HEK293 (cell line): ENCODE measurements at regions not wholly inside any gene's neighbourhood (a gene's known extent, or its start where the extent isn't known, plus 50 kb on each side); places are given as distances from the start of the nearest gene placed in this dataset.

Experiments used
- CTCF ChIA-PET: fragments of 350-600 bp; formaldehyde crosslinking; extraction: SDS; loops from one replicate; lab custom pipeline; 2021; ENCODE audit warnings: antibody characterized with exemption; lab: Yijun Ruan, JAX
- POLR2A ChIA-PET: fragments of 300-600 bp; formaldehyde crosslinking; extraction: SDS; loops from one replicate; lab custom pipeline; 2020; ENCODE audit warnings: antibody characterized with exemption, inconsistent platforms; lab: Yijun Ruan, JAX
- H3K27ac ChIP-seq: fragments of 200-500 bp; sonication (Bioruptor generic); 2 replicates; pipeline ENCODE4 v1.5.1; 2014; ENCODE audit warnings: low read depth, low read length, control low read depth, inconsistent platforms; ENCODE audit errors: extremely low read depth
- H3K36me3 ChIP-seq, 2 experiments: fragments of 200-500 bp in 1 of 2; sonication (Bioruptor generic) in 1 of 2; 1 replicate in 1 of 2; 2 replicates in 1 of 2; pipeline ENCODE4 v1.5.1; 2014 to 2017; ENCODE audit warnings: inconsistent platforms in 2 of 2, low read length in 2 of 2; ENCODE audit not compliant: control insufficient read depth in 2 of 2, insufficient read depth in 1 of 2
- H3K4me1 ChIP-seq: fragments of 200-500 bp; sonication (Bioruptor generic); 2 replicates; pipeline ENCODE4 v1.5.1; 2014; ENCODE audit warnings: mild to moderate bottlenecking, low read length, inconsistent platforms; ENCODE audit not compliant: control insufficient read depth, insufficient read depth
- H3K4me3 ChIP-seq: 2 replicates; pipeline ENCODE4 v1.5.1; 2011; ENCODE audit warnings: low read depth, mild to moderate bottlenecking, control low read depth, low read length, moderate library complexity
- H3K9me3 ChIP-seq: fragments of 200-500 bp; sonication (Bioruptor generic); 2 replicates; pipeline ENCODE4 v1.5.1; 2014; ENCODE audit warnings: low read depth, low read length, inconsistent platforms; ENCODE audit not compliant: control insufficient read depth, insufficient read depth
- EGR2 ChIP-seq: fragments of 450-650 bp; formaldehyde crosslinking; IDR thresholded peaks from 2 replicates; pipeline ENCODE4 v1.5.1; 2016; ENCODE audit warnings: low read depth, missing biosample characterization, missing genetic modification characterization
- ELK4 ChIP-seq: IDR thresholded peaks from 2 replicates; pipeline ENCODE4 v1.6.1; 2011; ENCODE audit warnings: mild to moderate bottlenecking, low read depth, low read length, borderline replicate concordance
- GLI2 ChIP-seq: fragments of 450-650 bp; formaldehyde crosslinking; IDR thresholded peaks from 2 replicates; pipeline ENCODE4; 2017; ENCODE audit warnings: missing biosample characterization, missing genetic modification characterization, low read depth, borderline replicate concordance
- HOXA7 ChIP-seq: sonication (generic); formaldehyde crosslinking; IDR thresholded peaks from 2 replicates; pipeline ENCODE4 v1.8.1; 2022; ENCODE audit warnings: missing genetic modification reagents, borderline replicate concordance
- PRDM1 ChIP-seq: fragments of 450-650 bp; formaldehyde crosslinking; IDR thresholded peaks from 2 replicates; pipeline ENCODE4; 2016; ENCODE audit warnings: missing biosample characterization, missing genetic modification characterization
- SCRT2 ChIP-seq: fragments of 450-650 bp; formaldehyde crosslinking; IDR thresholded peaks from 2 replicates; pipeline ENCODE4 v1.5.1; 2016; ENCODE audit warnings: missing biosample characterization, missing genetic modification characterization
- SP7 ChIP-seq: fragments of 450-650 bp; formaldehyde crosslinking; IDR thresholded peaks from 2 replicates; pipeline ENCODE4 v1.5.1; 2016; ENCODE audit warnings: missing biosample characterization, missing genetic modification characterization
- ZBTB21 ChIP-seq: fragments of 450-650 bp; formaldehyde crosslinking; IDR thresholded peaks from 2 replicates; pipeline ENCODE4 v1.5.1; 2017; ENCODE audit warnings: missing biosample characterization, missing genetic modification characterization
- ZFP3 ChIP-seq: fragments of 450-650 bp; formaldehyde crosslinking; IDR thresholded peaks from 2 replicates; pipeline ENCODE4 v1.5.1; 2016; ENCODE audit warnings: low read depth, missing biosample characterization, missing genetic modification characterization
- ZNF223 ChIP-seq: fragments of 450-650 bp; formaldehyde crosslinking; IDR thresholded peaks from 2 replicates; pipeline ENCODE4 v1.5.1; 2016; ENCODE audit warnings: missing biosample characterization, missing genetic modification characterization
- ZNF513 ChIP-seq: fragments of 450-650 bp; IDR thresholded peaks from 2 replicates; pipeline ENCODE4 v1.5.1; 2018; ENCODE audit warnings: missing biosample characterization, missing genetic modification characterization
- ZNF629 ChIP-seq: fragments of 450-650 bp; formaldehyde crosslinking; IDR thresholded peaks from 2 replicates; pipeline ENCODE4 v1.5.1; 2017; ENCODE audit warnings: missing biosample characterization, missing genetic modification characterization
- ZNF660 ChIP-seq: fragments of 450-650 bp; IDR thresholded peaks from 2 replicates; pipeline ENCODE4 v1.5.1; 2018; ENCODE audit warnings: missing biosample characterization, mild to moderate bottlenecking, missing genetic modification characterization
- ZXDB ChIP-seq: fragments of 450-650 bp; formaldehyde crosslinking; IDR thresholded peaks from 2 replicates; pipeline ENCODE4 v1.5.1; 2016; ENCODE audit warnings: missing biosample characterization, missing genetic modification characterization
- TF ChIP-seq, protein P1 (sequence below): fragments of 450-650 bp; formaldehyde crosslinking; IDR thresholded peaks from 2 replicates; pipeline ENCODE4 v1.5.1; 2016; ENCODE audit warnings: missing biosample characterization, missing genetic modification characterization
- TF ChIP-seq, protein P2 (sequence below): fragments of 450-650 bp; formaldehyde crosslinking; IDR thresholded peaks from 2 replicates; pipeline ENCODE4 v1.5.1; 2016; ENCODE audit warnings: missing biosample characterization, missing genetic modification characterization, borderline replicate concordance
- TF ChIP-seq, protein P3 (sequence below): fragments of 450-650 bp; formaldehyde crosslinking; IDR thresholded peaks from 2 replicates; pipeline ENCODE4 v1.5.1; 2016; ENCODE audit warnings: missing biosample characterization, missing genetic modification characterization
- TF ChIP-seq, protein P4 (sequence below): fragments of 450-650 bp; formaldehyde crosslinking; IDR thresholded peaks from 2 replicates; pipeline ENCODE4 v1.5.1; 2016; ENCODE audit warnings: missing biosample characterization, missing genetic modification characterization

- TF ChIP-seq PRDM1 (0 out of 2 replicates have a peak, but pooled peaks have one; percentile 30), ZNF629 (tag by site-specific recombination) (no peak), ZFP3 (tag by site-specific recombination) (no peak)
- CTCF ChIA-PET, result interaction anchor here (1.2 kb wide), 1 partner anchor 20 kb away, joined by 3 read pairs; no protein-coding TSS in a partner anchor
- no peak overlapping the region for H3K4me3 ChIP-seq
- no peak overlapping the region for H3K27ac ChIP-seq
- no peaks in the 10 kb centered on the region for H3K4me1 ChIP-seq
- H3K36me3 ChIP-seq, result no peaks in the 10 kb centered on the region
- no peaks in the 10 kb centered on the region for H3K9me3 ChIP-seq
- POLR2A ChIA-PET, result no interaction called here
Measured at GRCh38 chr13:98632961-98633360, 56.1 kb upstream of the STK24 start.

- ChIA-PET POLR2A (no interaction called here), CTCF (no interaction called here)
- Histone ChIP-seq H3K4me3 (no peak overlapping the region), H3K9me3 (no peaks in the 10 kb centered on the region), H3K36me3 (no peaks in the 10 kb centered on the region), H3K4me1 (no peaks in the 10 kb centered on the region), H3K27ac (no peak overlapping the region)
- TF ChIP-seq SP7 (tag by site-specific recombination), result no peak
- TF ChIP-seq ZNF660, result no peak
- no peak for TF ChIP-seq SCRT2 (tag by site-specific recombination)
- TF ChIP-seq, protein P1, sequence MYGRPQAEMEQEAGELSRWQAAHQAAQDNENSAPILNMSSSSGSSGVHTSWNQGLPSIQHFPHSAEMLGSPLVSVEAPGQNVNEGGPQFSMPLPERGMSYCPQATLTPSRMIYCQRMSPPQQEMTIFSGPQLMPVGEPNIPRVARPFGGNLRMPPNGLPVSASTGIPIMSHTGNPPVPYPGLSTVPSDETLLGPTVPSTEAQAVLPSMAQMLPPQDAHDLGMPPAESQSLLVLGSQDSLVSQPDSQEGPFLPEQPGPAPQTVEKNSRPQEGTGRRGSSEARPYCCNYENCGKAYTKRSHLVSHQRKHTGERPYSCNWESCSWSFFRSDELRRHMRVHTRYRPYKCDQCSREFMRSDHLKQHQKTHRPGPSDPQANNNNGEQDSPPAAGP, result no peak
- TF ChIP-seq, protein P2, sequence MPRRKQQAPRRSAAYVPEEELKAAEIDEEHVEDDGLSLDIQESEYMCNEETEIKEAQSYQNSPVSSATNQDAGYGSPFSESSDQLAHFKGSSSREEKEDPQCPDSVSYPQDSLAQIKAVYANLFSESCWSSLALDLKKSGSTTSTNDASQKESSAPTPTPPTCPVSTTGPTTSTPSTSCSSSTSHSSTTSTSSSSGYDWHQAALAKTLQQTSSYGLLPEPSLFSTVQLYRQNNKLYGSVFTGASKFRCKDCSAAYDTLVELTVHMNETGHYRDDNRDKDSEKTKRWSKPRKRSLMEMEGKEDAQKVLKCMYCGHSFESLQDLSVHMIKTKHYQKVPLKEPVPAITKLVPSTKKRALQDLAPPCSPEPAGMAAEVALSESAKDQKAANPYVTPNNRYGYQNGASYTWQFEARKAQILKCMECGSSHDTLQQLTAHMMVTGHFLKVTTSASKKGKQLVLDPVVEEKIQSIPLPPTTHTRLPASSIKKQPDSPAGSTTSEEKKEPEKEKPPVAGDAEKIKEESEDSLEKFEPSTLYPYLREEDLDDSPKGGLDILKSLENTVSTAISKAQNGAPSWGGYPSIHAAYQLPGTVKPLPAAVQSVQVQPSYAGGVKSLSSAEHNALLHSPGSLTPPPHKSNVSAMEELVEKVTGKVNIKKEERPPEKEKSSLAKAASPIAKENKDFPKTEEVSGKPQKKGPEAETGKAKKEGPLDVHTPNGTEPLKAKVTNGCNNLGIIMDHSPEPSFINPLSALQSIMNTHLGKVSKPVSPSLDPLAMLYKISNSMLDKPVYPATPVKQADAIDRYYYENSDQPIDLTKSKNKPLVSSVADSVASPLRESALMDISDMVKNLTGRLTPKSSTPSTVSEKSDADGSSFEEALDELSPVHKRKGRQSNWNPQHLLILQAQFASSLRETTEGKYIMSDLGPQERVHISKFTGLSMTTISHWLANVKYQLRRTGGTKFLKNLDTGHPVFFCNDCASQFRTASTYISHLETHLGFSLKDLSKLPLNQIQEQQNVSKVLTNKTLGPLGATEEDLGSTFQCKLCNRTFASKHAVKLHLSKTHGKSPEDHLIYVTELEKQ, result no peak
- no peak for TF ChIP-seq ELK4
- TF ChIP-seq, protein P3, sequence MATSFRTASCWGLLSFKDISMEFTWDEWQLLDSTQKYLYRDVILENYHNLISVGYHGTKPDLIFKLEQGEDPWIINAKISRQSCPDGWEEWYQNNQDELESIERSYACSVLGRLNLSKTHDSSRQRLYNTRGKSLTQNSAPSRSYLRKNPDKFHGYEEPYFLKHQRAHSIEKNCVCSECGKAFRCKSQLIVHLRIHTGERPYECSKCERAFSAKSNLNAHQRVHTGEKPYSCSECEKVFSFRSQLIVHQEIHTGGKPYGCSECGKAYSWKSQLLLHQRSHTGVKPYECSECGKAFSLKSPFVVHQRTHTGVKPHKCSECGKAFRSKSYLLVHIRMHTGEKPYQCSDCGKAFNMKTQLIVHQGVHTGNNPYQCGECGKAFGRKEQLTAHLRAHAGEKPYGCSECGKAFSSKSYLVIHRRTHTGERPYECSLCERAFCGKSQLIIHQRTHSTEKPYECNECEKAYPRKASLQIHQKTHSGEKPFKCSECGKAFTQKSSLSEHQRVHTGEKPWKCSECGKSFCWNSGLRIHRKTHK, result no peak
- TF ChIP-seq ZNF513 (tag by site-specific recombination), result no peak
- TF ChIP-seq HOXA7 (CRISPR knock-in tag), result no peak
- no peak for TF ChIP-seq EGR2
- TF ChIP-seq, protein P4, sequence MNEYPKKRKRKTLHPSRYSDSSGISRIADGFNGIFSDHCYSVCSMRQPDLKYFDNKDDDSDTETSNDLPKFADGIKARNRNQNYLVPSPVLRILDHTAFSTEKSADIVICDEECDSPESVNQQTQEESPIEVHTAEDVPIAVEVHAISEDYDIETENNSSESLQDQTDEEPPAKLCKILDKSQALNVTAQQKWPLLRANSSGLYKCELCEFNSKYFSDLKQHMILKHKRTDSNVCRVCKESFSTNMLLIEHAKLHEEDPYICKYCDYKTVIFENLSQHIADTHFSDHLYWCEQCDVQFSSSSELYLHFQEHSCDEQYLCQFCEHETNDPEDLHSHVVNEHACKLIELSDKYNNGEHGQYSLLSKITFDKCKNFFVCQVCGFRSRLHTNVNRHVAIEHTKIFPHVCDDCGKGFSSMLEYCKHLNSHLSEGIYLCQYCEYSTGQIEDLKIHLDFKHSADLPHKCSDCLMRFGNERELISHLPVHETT (tag by site-specific recombination), result no peak
- no peak for TF ChIP-seq ZXDB (tag by site-specific recombination)
- no peak for TF ChIP-seq GLI2 (tag by site-specific recombination)
- no peak for TF ChIP-seq ZNF223
- TF ChIP-seq ZBTB21, result no peak
Measured at GRCh38 chr13:98629055-98629454, 52.1 kb upstream of the STK24 start.
